ENCODE measurements at regions not wholly inside any gene's neighbourhood (a gene's known extent, or its start where the extent isn't known, plus 50 kb on each side); places are given as distances from the start of the nearest gene placed in this dataset.

- Histone ChIP-seq H3K9me3 (ENCODE audit: insufficient read depth, low read depth, low read length) (no peaks in the 10 kb centered on the region), H3K9ac (ENCODE audit: low read depth, low read length) (no peak overlapping the region), H3K4me1 (ENCODE audit: insufficient read depth, low read length) (no peaks in the 10 kb centered on the region), H3K4me3 (ENCODE audit: low read length) (no peak overlapping the region), H3K27me3 (ENCODE audit: insufficient read depth, low read length) (no peaks in the 10 kb centered on the region), H3K27ac (ENCODE audit: low read length) (no peak overlapping the region), H3K36me3 (ENCODE audit: insufficient read depth, low read depth, low read length) (no peaks in the 10 kb centered on the region)
Observed at GRCh38 chr7:10266976-10267375, 706.7 kb upstream of the PHF14 start.

GRCh38 chr7:10268034-10268433 lies 705.6 kb upstream of the PHF14 start:
- Histone ChIP-seq H3K27me3 (ENCODE audit: insufficient read depth, low read length) (no peaks in the 10 kb centered on the region), H3K4me3 (ENCODE audit: low read length) (no peak overlapping the region), H3K9me3 (ENCODE audit: insufficient read depth, low read depth, low read length) (no peaks in the 10 kb centered on the region), H3K9ac (ENCODE audit: low read depth, low read length) (no peak overlapping the region), H3K27ac (ENCODE audit: low read length) (no peak overlapping the region), H3K36me3 (ENCODE audit: insufficient read depth, low read depth, low read length) (no peaks in the 10 kb centered on the region), H3K4me1 (ENCODE audit: insufficient read depth, low read length) (no peaks in the 10 kb centered on the region)

- H3K36me3 ChIP-seq (ENCODE audit: insufficient read depth, low read depth, low read length), result no peaks in the 10 kb centered on the region
- no peak overlapping the region for H3K4me3 ChIP-seq (ENCODE audit: low read length)
- no peak overlapping the region for H3K27ac ChIP-seq (ENCODE audit: low read length)
- H3K9ac ChIP-seq (ENCODE audit: low read depth, low read length), result no peak overlapping the region
- no peaks in the 10 kb centered on the region for H3K27me3 ChIP-seq (ENCODE audit: insufficient read depth, low read length)
- H3K4me1 ChIP-seq (ENCODE audit: insufficient read depth, low read length), result no peaks in the 10 kb centered on the region
- no peaks in the 10 kb centered on the region for H3K9me3 ChIP-seq (ENCODE audit: insufficient read depth, low read depth, low read length)
Observed at GRCh38 chr7:10282909-10283308, 690.8 kb upstream of the PHF14 start.

GRCh38 chr7:10284001-10284400 lies 689.7 kb upstream of the PHF14 start:
- no peaks in the 10 kb centered on the region for H3K9me3 ChIP-seq (ENCODE audit: insufficient read depth, low read depth, low read length)

GRCh38 chr7:10299384-10299783 lies 674.3 kb upstream of the PHF14 start:
- Histone ChIP-seq H3K9ac (ENCODE audit: low read depth, low read length) (no peak overlapping the region), H3K9me3 (ENCODE audit: insufficient read depth, low read depth, low read length) (no peaks in the 10 kb centered on the region), H3K27me3 (ENCODE audit: insufficient read depth, low read length) (no peaks in the 10 kb centered on the region), H3K36me3 (ENCODE audit: insufficient read depth, low read depth, low read length) (no peaks in the 10 kb centered on the region), H3K4me3 (ENCODE audit: low read length) (no peak overlapping the region), H3K27ac (ENCODE audit: low read length) (no peak overlapping the region), H3K4me1 (ENCODE audit: insufficient read depth, low read length) (peaks cover 5% of the 10 kb centered on the region; the same call in 1 of the 2 replicates)

More at GRCh38 chr7:10284001-10284400, 689.7 kb upstream of the PHF14 start:
- no peak overlapping the region for H3K4me3 ChIP-seq (ENCODE audit: low read length)
- H3K27ac ChIP-seq (ENCODE audit: low read length), result no peak overlapping the region
- H3K27me3 ChIP-seq (ENCODE audit: insufficient read depth, low read length), result no peaks in the 10 kb centered on the region
- no peaks in the 10 kb centered on the region for H3K36me3 ChIP-seq (ENCODE audit: insufficient read depth, low read depth, low read length)
- no peak overlapping the region for H3K9ac ChIP-seq (ENCODE audit: low read depth, low read length)
- no peaks in the 10 kb centered on the region for H3K4me1 ChIP-seq (ENCODE audit: insufficient read depth, low read length)

- Histone ChIP-seq H3K36me3 (ENCODE audit: insufficient read depth, low read depth, low read length) (no peaks in the 10 kb centered on the region), H3K9ac (ENCODE audit: low read depth, low read length) (no peak overlapping the region), H3K4me1 (ENCODE audit: insufficient read depth, low read length) (peaks cover 5% of the 10 kb centered on the region; the same call in 1 of the 2 replicates), H3K27ac (ENCODE audit: low read length) (no peak overlapping the region), H3K4me3 (ENCODE audit: low read length) (no peak overlapping the region), H3K27me3 (ENCODE audit: insufficient read depth, low read length) (no peaks in the 10 kb centered on the region), H3K9me3 (ENCODE audit: insufficient read depth, low read depth, low read length) (no peaks in the 10 kb centered on the region)
Observed at GRCh38 chr7:10300577-10300976, 673.1 kb upstream of the PHF14 start.

- Histone ChIP-seq H3K36me3 (ENCODE audit: insufficient read depth, low read depth, low read length) (no peaks in the 10 kb centered on the region), H3K27ac (ENCODE audit: low read length) (no peak overlapping the region), H3K27me3 (ENCODE audit: insufficient read depth, low read length) (no peaks in the 10 kb centered on the region), H3K4me1 (ENCODE audit: insufficient read depth, low read length) (no peaks in the 10 kb centered on the region), H3K9ac (ENCODE audit: low read depth, low read length) (no peak overlapping the region), H3K9me3 (ENCODE audit: insufficient read depth, low read depth, low read length) (no peaks in the 10 kb centered on the region), H3K4me3 (ENCODE audit: low read length) (no peak overlapping the region)
Observed at GRCh38 chr7:10308276-10308675, 665.4 kb upstream of the PHF14 start.

GRCh38 chr7:10312942-10313341 lies 660.7 kb upstream of the PHF14 start:
- H3K9ac ChIP-seq (ENCODE audit: low read depth, low read length), result no peak overlapping the region
- H3K4me1 ChIP-seq (ENCODE audit: insufficient read depth, low read length), result no peaks in the 10 kb centered on the region
- no peaks in the 10 kb centered on the region for H3K27me3 ChIP-seq (ENCODE audit: insufficient read depth, low read length)
- no peak overlapping the region for H3K27ac ChIP-seq (ENCODE audit: low read length)
- no peaks in the 10 kb centered on the region for H3K9me3 ChIP-seq (ENCODE audit: insufficient read depth, low read depth, low read length)
- H3K36me3 ChIP-seq (ENCODE audit: insufficient read depth, low read depth, low read length), result no peaks in the 10 kb centered on the region
- no peak overlapping the region for H3K4me3 ChIP-seq (ENCODE audit: low read length)

GRCh38 chr7:10315881-10316280 lies 657.8 kb upstream of the PHF14 start:
- H3K9me3 ChIP-seq (ENCODE audit: insufficient read depth, low read depth, low read length), result no peaks in the 10 kb centered on the region
- no peaks in the 10 kb centered on the region for H3K4me1 ChIP-seq (ENCODE audit: insufficient read depth, low read length)
- H3K9ac ChIP-seq (ENCODE audit: low read depth, low read length), result no peak overlapping the region
- no peak overlapping the region for H3K4me3 ChIP-seq (ENCODE audit: low read length)
- no peaks in the 10 kb centered on the region for H3K27me3 ChIP-seq (ENCODE audit: insufficient read depth, low read length)
- no peak overlapping the region for H3K27ac ChIP-seq (ENCODE audit: low read length)
- H3K36me3 ChIP-seq (ENCODE audit: insufficient read depth, low read depth, low read length), result no peaks in the 10 kb centered on the region

- H3K4me3 ChIP-seq (ENCODE audit: low read length), result no peak overlapping the region
- H3K9me3 ChIP-seq (ENCODE audit: insufficient read depth, low read depth, low read length), result no peaks in the 10 kb centered on the region
- H3K36me3 ChIP-seq (ENCODE audit: insufficient read depth, low read depth, low read length), result no peaks in the 10 kb centered on the region
- no peaks in the 10 kb centered on the region for H3K27me3 ChIP-seq (ENCODE audit: insufficient read depth, low read length)
- H3K27ac ChIP-seq (ENCODE audit: low read length), result no peak overlapping the region
- no peaks in the 10 kb centered on the region for H3K4me1 ChIP-seq (ENCODE audit: insufficient read depth, low read length)
- no peak overlapping the region for H3K9ac ChIP-seq (ENCODE audit: low read depth, low read length)
Observed at GRCh38 chr7:10316488-10316887, 657.2 kb upstream of the PHF14 start.

- Histone ChIP-seq H3K27ac (ENCODE audit: low read length) (no peak overlapping the region), H3K27me3 (ENCODE audit: insufficient read depth, low read length) (no peaks in the 10 kb centered on the region), H3K9ac (ENCODE audit: low read depth, low read length) (no peak overlapping the region), H3K4me1 (ENCODE audit: insufficient read depth, low read length) (no peaks in the 10 kb centered on the region), H3K9me3 (ENCODE audit: insufficient read depth, low read depth, low read length) (no peaks in the 10 kb centered on the region), H3K36me3 (ENCODE audit: insufficient read depth, low read depth, low read length) (no peaks in the 10 kb centered on the region), H3K4me3 (ENCODE audit: low read length) (no peak overlapping the region)
Observed at GRCh38 chr7:10325395-10325794, 648.3 kb upstream of the PHF14 start.

GRCh38 chr7:10343108-10343507 lies 630.6 kb upstream of the PHF14 start:
- Histone ChIP-seq H3K9ac (ENCODE audit: low read depth, low read length) (no peak overlapping the region), H3K4me3 (ENCODE audit: low read length) (no peak overlapping the region), H3K9me3 (ENCODE audit: insufficient read depth, low read depth, low read length) (no peaks in the 10 kb centered on the region), H3K27ac (ENCODE audit: low read length) (no peak overlapping the region), H3K27me3 (ENCODE audit: insufficient read depth, low read length) (no peaks in the 10 kb centered on the region), H3K36me3 (ENCODE audit: insufficient read depth, low read depth, low read length) (no peaks in the 10 kb centered on the region), H3K4me1 (ENCODE audit: insufficient read depth, low read length) (no peaks in the 10 kb centered on the region)

- no peak overlapping the region for H3K9ac ChIP-seq (ENCODE audit: low read depth, low read length)
- H3K36me3 ChIP-seq (ENCODE audit: insufficient read depth, low read depth, low read length), result no peaks in the 10 kb centered on the region
- H3K27ac ChIP-seq (ENCODE audit: low read length), result no peak overlapping the region
- no peaks in the 10 kb centered on the region for H3K4me1 ChIP-seq (ENCODE audit: insufficient read depth, low read length)
- H3K4me3 ChIP-seq (ENCODE audit: low read length), result no peak overlapping the region
- H3K27me3 ChIP-seq (ENCODE audit: insufficient read depth, low read length), result no peaks in the 10 kb centered on the region
- H3K9me3 ChIP-seq (ENCODE audit: insufficient read depth, low read depth, low read length), result no peaks in the 10 kb centered on the region
Observed at GRCh38 chr7:10346032-10346431, 627.6 kb upstream of the PHF14 start.

Measured in iPS-20b (cell line).